ENCODE measurements at regions not wholly inside any gene's neighbourhood (a gene's known extent, or its start where the extent isn't known, plus 50 kb on each side); places are given as distances from the start of the nearest gene placed in this dataset.
"Not testable (repeated sequence)": the region's sequence is repeated elsewhere in the genome, so short reads cannot be mapped to it uniquely, and the experiment has no call there.

DNA sequence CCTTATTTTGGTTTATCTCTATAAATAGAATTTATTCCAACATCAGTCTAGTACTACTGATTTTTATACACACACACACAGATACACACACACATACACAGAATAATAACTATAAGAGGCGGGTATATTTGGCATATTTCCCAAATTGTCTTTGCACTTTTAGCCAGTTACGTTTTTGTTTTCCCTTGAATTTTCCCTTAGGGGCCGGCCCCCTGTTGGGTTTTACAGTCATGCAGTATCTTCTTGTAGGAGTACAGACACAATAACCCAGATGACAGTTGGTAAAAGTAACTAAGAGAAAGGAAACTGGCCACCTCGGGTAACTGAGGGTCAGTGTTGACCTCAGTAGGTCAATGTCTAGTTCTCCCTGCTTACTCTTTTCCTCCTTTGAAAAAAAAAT is 50.9 kb downstream of the DISP1 start:
- no peak for DNase-seq (ENCODE audit: low spot score)

DNA sequence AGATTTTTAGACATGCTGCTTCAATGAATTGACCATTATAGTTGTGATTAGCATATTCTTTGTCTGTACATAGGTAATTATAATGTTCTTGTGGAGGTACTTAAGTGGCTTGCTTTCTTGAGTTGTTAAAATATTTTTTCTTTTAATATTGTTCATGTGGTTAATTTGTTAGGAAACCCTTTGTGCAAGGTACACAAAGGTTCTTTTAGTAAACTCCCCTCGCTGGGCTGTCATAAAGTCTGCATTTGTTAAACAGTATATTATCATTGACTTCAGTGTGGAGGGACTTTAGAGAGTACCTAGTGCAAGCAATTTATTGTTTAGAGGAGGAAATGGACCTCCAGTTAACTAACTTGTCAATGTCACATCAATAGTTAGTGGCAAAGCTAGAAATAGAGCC is 52.5 kb downstream of the DISP1 start:
- DNase-seq (ENCODE audit: low spot score) = no peak

DNA sequence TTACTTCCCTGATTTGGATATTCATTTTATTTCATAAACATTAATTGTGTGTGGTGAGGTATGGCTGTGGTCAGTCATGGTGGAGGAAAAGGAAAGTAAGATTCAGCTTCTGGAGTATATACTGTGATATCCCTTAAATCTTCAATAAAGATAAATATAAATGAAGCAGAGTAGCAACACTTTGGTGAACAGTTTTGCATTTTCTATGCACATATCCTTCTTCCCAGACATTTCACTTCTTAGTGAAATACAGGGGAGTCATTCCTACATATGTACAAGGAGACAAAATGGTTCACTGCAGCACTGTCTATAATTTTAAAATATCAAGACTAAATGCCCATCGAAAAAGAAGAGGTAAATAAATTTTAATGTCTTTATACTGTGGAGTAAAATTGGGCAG is 61.3 kb downstream of the DISP1 start:
- DNase-seq (ENCODE audit: low spot score) = no peak

DNA sequence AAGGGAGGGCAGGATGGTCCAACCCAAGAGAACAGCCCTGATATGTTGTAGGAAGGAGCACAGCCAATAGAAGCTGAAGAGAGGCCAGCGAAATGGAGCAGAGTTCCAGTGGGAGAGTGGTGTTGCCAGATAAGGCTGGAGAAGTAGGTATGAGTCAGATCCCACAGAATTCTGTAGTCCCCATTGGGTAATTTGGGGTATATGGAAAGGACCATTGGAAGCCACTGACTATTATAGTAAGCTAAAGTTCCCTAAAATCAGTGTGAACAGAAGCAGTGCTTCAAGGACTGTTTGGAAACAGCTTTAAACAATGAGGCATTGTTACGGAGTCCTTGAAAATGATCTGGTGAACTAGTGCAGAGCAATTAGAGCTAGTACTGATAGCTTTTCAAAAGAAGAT is 63.0 kb downstream of the DISP1 start:
- no peak for DNase-seq (ENCODE audit: low spot score)

DNA sequence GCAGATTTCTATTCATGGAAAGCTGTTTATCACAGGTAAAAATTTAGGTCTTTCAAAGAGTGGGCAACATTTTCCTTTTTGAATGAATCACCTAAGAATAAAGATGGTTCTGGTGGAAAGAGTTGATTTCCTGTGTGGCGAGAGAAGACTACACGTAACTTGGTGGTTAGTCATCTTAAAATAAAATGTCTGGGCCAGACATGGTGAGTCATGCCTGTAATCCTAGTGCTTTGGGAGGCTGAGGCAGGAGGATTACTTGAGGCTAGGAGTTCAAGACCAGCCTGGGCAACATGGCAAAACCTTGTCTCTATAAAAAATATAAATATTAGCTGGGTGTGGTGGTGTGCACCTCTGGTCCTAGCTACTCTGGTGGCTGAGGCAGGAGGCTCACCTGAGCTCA is 65.7 kb downstream of the DISP1 start:
- no peak for DNase-seq (ENCODE audit: low spot score)

DNA sequence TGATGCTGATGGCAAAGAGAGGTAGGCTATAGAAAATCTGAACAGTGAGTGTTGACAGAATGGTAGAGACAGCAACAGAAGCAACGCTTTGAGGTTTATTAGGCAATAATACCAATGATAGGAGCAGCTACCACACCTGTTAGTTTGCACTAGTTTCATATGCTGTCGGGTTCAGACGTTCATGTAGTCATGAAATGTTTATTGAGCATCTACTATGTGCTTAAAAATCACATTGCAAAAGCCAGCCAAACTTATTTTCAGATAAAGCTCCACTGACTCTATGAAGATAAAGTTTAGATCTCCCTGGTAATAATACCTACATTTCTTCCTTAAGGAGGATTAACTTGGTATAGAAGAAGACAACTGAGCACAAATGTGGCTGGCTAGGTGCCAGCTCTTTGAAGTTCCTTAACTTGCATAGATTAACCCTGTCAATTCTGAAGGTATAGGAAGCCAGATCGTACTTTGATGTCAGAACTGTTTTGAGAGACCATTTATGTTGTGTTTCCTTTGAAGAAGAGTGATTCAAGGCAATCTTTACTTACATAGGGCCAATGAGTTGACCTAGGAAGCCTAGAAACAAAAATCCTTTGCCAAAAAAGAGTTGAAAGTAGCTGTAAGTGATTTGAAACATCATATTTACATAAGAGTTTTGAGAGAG is 71.5 kb downstream of the DISP1 start:
- no peak for DNase-seq (ENCODE audit: low spot score)

DNA sequence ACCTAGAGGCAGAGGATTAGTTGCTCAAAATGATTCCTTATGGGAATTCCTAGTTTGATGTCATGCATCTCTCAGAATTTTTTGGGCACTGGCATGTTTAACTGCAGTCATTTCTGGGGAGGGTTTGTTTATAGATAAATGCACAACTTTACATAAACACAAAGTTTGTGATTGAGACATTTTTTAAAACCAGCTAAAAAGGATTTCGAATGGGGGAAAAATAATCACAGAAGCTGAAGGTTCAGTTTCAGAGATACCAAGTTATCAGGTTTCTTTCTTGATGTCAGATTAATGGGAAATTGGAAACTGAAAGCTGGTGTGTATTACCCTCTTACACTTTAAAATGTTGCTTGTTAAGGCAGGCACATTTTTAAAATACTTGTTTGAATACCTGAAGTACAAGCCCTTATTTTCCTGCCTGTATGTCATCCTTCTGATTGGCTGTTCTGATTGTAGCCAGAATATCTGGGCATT is 72.1 kb downstream of the DISP1 start:
- DNase-seq (ENCODE audit: low spot score) = no peak

DNA sequence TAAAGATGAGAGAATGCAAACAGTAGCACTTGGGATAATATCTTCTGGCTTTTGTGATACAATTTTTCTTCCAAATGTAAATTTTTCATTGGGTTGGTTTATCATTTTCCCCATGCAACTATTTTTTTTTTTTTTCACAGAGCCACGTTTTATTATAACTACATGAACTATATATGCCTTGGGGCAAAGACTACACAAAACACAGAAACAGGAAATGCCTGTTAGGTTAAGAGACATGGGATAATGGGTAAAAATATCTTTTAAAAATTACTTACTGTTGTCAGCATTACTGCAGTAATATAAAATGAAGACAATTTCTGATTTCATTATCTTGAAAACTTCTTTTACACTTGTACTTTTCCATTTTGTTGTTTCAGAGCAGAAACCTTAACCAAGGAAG is 74.6 kb downstream of the DISP1 start:
- no peak for DNase-seq (ENCODE audit: low spot score)

DNA sequence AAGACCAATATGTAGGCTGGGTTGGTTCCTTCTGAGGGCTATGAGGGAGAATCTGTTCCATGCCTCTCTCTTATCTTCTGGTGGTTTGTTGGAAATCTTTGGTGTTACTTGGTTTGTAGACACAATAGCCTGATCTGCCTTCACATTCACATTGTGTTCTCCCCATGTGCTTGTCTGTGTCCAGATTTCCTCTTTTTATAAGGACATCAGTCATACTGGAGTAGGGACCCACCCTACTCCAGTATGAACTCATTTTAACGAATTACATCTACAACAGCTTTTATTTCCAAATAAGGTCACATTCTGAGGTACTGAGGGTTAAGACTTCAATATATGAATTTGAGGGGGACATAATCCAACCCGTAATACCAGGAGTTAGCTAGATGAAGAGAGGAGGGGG is 75.9 kb downstream of the DISP1 start:
- no peak for DNase-seq (ENCODE audit: low spot score)

DNA sequence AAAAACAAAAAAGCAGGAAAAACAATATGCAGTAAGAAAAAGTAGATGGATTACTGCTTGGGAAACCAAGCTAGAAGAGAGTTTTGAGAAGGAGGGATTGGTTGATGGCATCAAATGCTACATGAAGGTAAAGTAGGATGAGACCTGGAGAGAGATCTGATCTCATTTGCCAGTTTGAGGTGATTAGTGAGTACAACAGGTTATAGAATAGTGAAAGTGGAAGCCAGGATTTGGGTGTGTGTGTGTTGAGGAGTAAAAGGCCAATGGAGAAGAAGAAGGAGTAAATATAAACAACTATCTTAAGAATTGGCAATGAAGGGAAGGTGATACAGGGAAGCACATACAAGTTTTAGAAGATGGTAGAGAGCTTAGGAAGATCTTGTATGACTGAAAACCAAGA is 76.7 kb downstream of the DISP1 start:
- DNase-seq (ENCODE audit: low spot score) = no peak

DNA sequence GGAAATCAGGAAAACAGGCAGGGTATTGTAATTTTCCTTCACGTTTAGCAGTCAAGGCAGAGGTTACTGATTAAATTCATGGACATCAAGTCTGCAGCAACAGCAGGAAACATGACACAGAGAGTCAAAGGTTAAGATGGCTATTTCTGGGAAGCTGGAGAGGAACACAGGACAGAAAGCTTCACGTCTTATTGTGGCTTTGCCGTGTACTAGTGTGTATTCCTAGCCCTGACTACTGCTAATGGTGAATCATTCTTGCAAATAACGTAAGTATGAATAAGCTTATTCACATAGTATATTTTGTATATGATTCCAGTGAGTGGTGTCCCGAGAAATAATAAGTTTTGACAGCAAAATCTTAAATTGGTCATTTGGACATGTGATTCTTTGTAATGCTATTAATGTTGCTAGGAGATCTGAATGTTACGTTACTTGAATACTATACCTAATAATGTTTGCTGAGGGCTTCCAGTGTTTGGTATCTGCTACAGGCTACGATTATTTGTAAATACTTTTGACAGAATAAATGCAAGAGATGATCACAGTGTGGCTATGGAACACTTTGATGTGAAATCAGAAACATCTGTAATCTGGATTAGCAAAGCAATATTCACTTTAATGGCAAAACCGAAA is 77.4 kb downstream of the DISP1 start:
- no peak for DNase-seq (ENCODE audit: low spot score)

DNA sequence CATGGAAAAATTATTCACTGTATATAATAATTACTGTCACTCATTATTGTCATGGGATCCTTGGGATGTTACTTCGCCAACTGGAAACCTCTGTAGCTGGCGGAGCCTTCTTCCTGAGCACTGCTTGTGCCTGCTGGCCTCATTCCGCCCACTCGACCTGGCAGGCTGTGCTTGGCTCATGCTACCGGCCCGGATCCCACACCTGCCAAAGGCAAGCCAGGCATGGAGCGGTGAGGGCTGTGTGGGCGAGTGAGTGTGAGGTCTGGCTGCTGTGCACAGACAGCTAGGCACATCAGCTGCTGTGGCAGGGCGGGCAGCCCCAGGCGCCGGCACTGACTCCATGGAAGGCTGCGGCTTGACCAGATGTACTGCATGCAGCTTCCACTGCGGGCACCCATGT is 78.4 kb downstream of the DISP1 start:
- no peak for DNase-seq (ENCODE audit: low spot score)

DNA sequence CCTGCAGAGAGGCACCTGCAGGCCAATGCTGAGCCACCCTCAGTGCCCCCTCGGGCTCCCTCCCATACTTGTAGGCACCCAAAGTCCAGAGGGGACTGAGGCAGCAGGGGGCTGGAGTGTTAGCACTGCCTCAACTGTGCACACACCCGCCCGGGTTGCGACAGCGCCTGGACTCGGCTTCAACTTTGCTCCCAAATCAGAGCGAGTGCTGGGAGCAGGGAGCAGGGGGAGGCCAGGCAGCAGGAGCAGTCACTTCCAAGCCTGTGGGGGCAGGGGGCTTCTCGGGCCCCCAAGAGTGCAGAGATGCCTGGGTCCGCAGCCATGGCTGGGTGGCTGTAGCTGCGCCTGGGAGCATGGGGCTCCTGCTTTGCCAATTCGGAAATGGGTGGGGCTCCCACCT is 79.5 kb downstream of the DISP1 start:
- DNase-seq (ENCODE audit: low spot score) = no peak

DNA sequence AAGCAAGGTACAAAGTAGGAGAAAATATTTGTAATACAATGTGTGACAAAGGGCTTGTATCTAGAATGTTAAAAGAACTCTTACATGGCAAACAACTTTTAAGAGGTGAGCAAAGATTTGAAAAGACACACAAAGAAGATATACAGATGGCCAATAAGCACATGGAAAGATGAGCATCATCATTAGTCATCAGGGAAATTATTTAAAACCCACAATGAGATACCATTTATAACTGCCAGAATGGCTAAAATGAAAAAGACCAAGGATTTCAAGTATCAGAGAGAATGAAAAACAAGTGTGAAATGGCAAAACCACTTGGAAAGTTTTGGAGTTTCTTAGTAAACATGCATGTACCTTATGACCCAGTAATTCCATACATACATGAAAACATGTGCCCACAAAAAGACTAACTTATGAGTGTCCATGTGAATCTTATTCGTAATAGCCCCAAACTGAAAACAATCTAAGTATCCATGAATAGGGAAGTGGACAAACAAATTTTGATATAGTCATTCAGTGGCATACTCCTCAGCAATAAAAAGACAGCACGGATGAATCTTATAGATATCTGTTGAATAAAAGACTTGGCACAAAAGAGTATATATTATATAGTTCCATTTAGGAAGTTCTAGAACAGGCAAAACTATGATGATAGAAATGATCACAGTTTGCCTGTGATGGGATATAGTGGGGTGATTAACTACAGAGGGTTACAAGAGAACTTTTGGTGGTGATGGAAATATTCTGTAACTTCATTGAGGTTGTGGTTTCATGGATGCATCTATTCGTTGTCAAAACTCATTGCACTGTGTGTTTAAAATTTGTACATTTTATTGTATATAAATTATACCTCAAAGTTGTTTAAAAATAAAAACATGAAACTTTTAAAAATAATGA is 82.0 kb downstream of the DISP1 start:
- no peak for DNase-seq (ENCODE audit: low spot score)

DNA sequence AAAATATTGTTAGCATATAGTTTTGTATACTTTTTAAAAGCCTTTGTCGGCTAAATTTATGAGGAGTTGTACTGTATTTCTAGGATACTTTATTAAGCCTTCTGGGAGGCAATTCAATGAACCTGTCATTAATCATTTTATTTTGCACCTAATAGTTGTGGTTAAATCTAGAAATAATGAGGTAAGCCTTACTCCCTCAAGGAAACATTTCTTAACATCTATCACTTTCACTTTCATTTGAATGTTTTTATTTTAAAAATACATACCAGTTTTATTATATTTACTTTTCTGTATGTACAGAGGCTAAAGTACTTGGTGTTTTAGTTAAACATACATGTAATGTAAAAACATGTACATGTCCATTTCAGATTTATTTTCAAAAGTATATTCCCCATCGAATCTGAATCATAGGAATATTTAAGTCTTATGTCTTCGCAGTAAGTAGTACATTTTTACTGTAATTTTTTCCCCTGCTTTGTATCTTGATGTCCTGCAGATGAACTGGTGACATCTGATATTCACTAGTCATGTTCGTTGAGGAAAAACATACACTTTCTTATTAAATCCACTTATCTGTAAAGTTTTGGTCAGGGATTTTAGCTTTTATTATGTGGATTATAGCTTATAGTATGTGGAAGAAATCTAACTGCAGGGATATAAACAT is 82.8 kb downstream of the DISP1 start:
- no peak for DNase-seq (ENCODE audit: low spot score)

DNA sequence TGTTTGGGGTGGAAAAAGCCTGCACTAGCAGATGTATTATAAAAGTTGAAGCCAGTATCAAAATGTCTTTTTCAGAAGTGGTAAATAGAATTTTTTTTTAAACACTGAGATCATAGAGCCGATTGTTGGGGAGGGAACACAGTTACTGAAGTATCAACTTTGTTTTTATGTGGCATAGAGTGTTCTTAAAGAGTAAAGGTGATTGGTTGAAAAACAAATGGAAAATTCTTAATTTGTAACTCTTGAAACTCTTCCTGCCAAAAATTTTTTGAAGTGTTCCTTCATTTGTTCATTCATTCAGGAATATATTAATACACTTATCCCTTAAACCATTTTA is 83.3 kb downstream of the DISP1 start:
- DNase-seq (ENCODE audit: low spot score) = no peak

DNA sequence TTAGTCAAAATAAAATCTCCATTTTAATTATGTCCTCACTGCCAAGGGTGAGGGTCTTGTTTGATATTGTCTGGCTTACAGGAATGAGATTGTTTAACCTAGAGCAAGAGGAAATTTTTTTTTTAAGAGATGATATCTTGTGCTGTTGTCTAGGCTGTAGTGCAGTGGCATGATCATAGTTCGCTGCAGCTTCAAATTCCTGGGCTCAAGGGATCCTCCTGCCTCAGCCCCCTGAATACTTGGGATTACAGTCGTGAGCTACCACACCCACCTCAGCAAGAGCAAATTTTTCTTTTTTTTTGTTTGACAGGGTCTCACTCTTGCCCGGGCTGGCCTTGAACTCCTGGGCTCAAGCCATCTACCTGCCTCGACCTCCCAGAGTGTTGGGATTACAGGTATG is 84.6 kb downstream of the DISP1 start:
- DNase-seq (ENCODE audit: low spot score) = no peak

DNA sequence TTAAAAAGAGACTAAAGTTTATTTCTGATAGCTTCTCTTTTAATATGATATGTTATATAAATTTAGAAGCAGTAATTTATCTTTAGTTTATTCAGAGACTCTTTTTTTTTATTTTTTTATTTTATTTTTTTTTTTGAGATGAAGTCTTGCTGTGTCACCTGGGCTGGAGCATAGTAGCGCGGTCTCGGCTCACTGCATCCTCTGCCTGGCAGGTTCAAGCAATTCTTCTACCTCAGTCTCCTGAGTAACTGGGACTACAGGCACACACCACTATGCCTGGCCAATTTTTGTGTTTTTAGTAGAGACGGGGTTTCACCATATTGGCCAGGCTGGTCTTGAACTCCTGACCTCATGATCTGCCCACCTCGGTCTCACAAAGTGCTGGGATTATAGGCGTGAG is 89.6 kb downstream of the DISP1 start:
- DNase-seq (ENCODE audit: low spot score) = no peak

DNA sequence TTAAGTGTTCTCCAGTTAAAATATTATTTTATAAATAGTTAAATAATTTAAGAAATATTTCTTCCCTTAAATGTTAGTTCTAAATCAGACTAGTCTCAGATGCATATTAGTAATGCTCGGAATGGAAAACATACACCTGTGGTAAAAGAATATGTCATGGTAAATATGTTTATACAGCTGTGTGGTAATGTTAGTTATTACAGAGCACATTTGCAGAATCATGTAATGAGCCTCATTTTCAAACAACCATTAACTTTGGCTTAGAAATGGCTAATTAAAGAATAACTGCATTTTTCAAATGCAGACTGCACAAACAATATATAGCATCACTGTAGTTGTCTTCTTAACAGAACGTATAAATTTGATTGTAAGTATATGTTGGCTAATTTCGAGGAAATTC is 90.3 kb downstream of the DISP1 start:
- no peak for DNase-seq (ENCODE audit: low spot score)

DNA sequence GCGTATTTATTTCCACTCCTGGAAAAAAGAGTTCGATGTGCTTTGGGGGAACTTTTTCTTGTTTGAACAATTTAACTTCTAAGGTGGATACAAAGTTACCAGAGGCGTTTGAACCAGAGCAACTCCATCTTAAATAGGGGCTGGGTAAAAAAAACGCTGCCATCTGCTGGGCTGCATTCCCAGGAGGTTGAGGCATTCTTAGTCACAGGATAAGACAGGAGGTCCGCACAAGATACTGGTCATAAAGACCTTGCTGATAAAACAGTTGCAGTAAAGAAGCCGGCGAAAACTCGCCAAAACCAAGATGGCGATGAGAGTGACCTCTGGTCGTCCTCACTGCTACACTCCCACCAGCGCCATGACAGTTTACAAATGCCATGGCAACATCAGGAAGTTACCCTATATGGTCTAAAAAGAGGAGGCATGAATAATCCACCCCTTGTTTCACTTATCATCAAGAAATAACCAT is 91.5 kb downstream of the DISP1 start:
- not testable (repeated sequence) for DNase-seq (ENCODE audit: low spot score)

DNA sequence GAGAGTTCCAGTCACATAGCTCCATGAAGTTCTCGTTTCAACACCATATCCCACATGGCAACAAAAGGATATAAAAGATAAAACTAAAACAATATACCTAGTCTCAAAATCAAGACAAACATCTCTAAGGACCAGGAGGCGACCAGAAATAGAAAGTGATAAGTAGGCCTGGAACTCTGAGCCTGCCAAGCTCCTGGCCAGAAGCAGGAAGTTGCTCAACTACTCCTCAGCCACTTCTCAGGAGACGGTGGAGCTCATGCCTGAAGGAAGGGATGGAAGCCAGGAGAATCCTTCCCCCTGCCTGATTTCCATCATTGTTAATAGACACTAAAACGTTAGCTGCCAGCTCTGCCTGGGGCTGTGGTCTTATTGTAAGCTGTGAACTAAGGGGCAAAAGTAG is 94.7 kb downstream of the DISP1 start:
- no peak for DNase-seq (ENCODE audit: low spot score)

DNA sequence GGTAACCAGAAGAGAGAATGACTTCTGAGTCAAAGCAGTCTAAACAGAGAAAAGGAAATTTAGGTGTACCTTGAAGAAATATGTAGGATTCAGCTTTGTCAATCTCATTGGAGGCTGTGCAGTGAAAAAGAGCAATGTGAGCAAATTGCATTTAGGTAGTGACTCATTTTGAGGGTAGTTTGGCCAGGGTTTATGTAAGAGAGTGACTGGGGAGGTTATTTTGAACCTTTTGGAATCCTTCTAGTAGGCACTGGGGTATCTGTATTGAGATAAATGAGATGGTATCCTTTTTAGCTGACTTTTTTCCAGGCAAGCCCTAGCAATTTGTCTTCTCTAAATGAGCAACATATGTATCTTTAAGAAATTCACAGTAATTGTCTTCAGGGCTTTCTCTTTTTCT is 95.9 kb downstream of the DISP1 start:
- no peak for DNase-seq (ENCODE audit: low spot score)

DNA sequence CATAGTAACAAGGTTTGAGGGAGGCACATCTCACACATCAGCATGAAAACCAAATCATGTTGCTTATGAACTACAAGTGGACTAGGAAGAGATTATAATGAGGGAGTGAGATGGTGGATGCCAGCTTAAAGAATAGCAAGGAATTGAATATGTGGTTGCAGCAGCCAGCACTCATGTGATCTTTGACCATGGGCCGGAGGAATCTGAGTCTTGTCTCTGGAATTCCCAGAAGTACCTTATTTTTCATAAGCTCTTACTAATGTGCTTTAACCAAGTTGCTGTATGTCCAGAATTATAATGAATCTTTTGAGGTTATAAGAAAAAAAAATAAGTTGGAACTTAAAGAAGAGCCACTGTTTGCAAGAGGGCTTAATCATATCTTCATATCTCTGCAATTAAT is 97.0 kb downstream of the DISP1 start:
- DNase-seq (ENCODE audit: low spot score) = no peak

All from iPS-NIHi11 (cell line).